IMR-90 (cell line): ENCODE measurements at regions not wholly inside any gene's neighbourhood (a gene's known extent, or its start where the extent isn't known, plus 50 kb on each side); places are given as distances from the start of the nearest gene placed in this dataset.

Experiments used
- ATAC-seq: fragments of 200-7000 bp; cut with Tn5 transposase; 2 replicates; pipeline ENCODE4 v1.9.1; 2020; ENCODE audit warnings: low read depth, mild to moderate bottlenecking, moderate library complexity
- BruUV-seq: library from RNA; stranded (reverse); fragments of 400-500 nt; replicated peaks from 2 replicates; lab custom pipeline; 2021; lab: Mats Ljungman, UMichigan
- CTCF ChIA-PET: fragments of 300-600 bp; formaldehyde crosslinking; extraction: SDS; loops from one replicate; lab custom pipeline; 2021; ENCODE audit warnings: antibody characterized with exemption; lab: Yijun Ruan, JAX
- POLR2A ChIA-PET: fragments of 300-600 bp; sonication (Branson Sonifier 250); formaldehyde crosslinking; loops from one replicate; lab custom pipeline; 2022; ENCODE audit warnings: antibody characterized with exemption; ENCODE audit not compliant: unreplicated experiment; lab: Charles Lee
- DNase-seq: peaks from one replicate; pipeline ENCODE4 v3.0.0; 2013
- H2AFZ ChIP-seq: replicated peaks from 2 replicates; pipeline ENCODE3; 2013; ENCODE audit warnings: low read length, mild to moderate bottlenecking; ENCODE audit not compliant: poor library complexity
- H2AK5ac ChIP-seq: 2 replicates; pipeline ENCODE4 v1.6.1; 2013; ENCODE audit warnings: low read depth, low read length, inconsistent platforms
- H2AK9ac ChIP-seq: replicated peaks from 2 replicates; pipeline ENCODE3; 2013; ENCODE audit warnings: mild to moderate bottlenecking, low read depth, low read length, moderate library complexity; ENCODE audit not compliant: poor library complexity
- H2BK120ac ChIP-seq: 2 replicates; pipeline ENCODE4 v1.6.1; 2013; ENCODE audit warnings: low read depth, low read length, inconsistent platforms
- H2BK15ac ChIP-seq: 3 replicates; pipeline ENCODE4 v1.6.1; 2013; ENCODE audit warnings: low read depth, low read length, inconsistent platforms
- H2BK20ac ChIP-seq: 2 replicates; pipeline ENCODE4 v1.6.1; 2013; ENCODE audit warnings: low read depth, mild to moderate bottlenecking, inconsistent platforms, low read length, moderate library complexity
- H2BK5ac ChIP-seq: 2 replicates; pipeline ENCODE4 v1.6.1; 2013; ENCODE audit warnings: mild to moderate bottlenecking, low read depth, low read length, inconsistent platforms; ENCODE audit not compliant: poor library complexity, severe bottlenecking
- H3K14ac ChIP-seq: replicated peaks from 2 replicates; pipeline ENCODE4 v1.6.1; 2013; ENCODE audit warnings: low read depth, low read length, inconsistent platforms
- H3K18ac ChIP-seq: 2 replicates; pipeline ENCODE4 v1.6.1; 2013; ENCODE audit warnings: low read depth, low read length, control low read depth
- H3K23ac ChIP-seq: 2 replicates; pipeline ENCODE4 v1.6.1; 2013; ENCODE audit warnings: low read depth, low read length, inconsistent platforms
- H3K27ac ChIP-seq: 2 replicates; pipeline ENCODE4 v1.5.1; 2013; ENCODE audit warnings: mild to moderate bottlenecking, control low read depth, low read length; ENCODE audit not compliant: insufficient read depth
- H3K27me3 ChIP-seq: 2 replicates; pipeline ENCODE4 v1.6.1; 2013; ENCODE audit warnings: low read length; ENCODE audit not compliant: control insufficient read depth, insufficient read depth
- H3K36me3 ChIP-seq: 2 replicates; pipeline ENCODE4 v1.6.1; 2013; ENCODE audit warnings: low read length, mixed read lengths; ENCODE audit not compliant: control insufficient read depth, insufficient read depth
- H3K4ac ChIP-seq: 2 replicates; pipeline ENCODE4 v1.6.1; 2013; ENCODE audit warnings: low read depth, low read length, inconsistent platforms
- H3K4me1 ChIP-seq: 2 replicates; pipeline ENCODE4 v1.6.1; 2013; ENCODE audit warnings: low read length, mixed read lengths; ENCODE audit not compliant: control insufficient read depth, insufficient read depth
- H3K4me2 ChIP-seq: 2 replicates; pipeline ENCODE4 v1.6.1; 2013; ENCODE audit warnings: low read depth, mild to moderate bottlenecking, control low read depth, low read length, moderate library complexity
- H3K4me3 ChIP-seq: 2 replicates; pipeline ENCODE4 v1.5.1; 2013; ENCODE audit warnings: low read depth, mild to moderate bottlenecking, control low read depth, low read length, moderate library complexity; ENCODE audit not compliant: insufficient read depth
- H3K56ac ChIP-seq: 2 replicates; pipeline ENCODE4 v1.6.1; 2013; ENCODE audit warnings: low read length, inconsistent platforms; ENCODE audit not compliant: insufficient read depth; ENCODE audit errors: extremely low read depth
- H3K79me1 ChIP-seq, 2 experiments: 2 replicates each; pipeline ENCODE4 v1.6.1; 2013; ENCODE audit warnings: low read length in 2 of 2, inconsistent platforms in 1 of 2, low read depth in 1 of 2
- H3K9ac ChIP-seq: 2 replicates; pipeline ENCODE4 v1.6.1; 2013; ENCODE audit warnings: low read depth, low read length, control low read depth
- H3K9me1 ChIP-seq: 2 replicates; pipeline ENCODE4 v1.6.1; 2013; ENCODE audit warnings: low read length, inconsistent platforms; ENCODE audit not compliant: insufficient read depth
- H3K9me3 ChIP-seq: 2 replicates; pipeline ENCODE4 v1.6.1; 2013; ENCODE audit warnings: low read length; ENCODE audit not compliant: control insufficient read depth, insufficient read depth
- H4K20me1 ChIP-seq: 2 replicates; pipeline ENCODE4 v1.6.1; 2013; ENCODE audit warnings: low read length, inconsistent platforms; ENCODE audit not compliant: insufficient read depth
- H4K5ac ChIP-seq: 2 replicates; pipeline ENCODE4 v1.6.1; 2013; ENCODE audit warnings: mild to moderate bottlenecking, low read depth, low read length, control low read depth
- H4K8ac ChIP-seq, 2 experiments: 2 replicates each; pipeline ENCODE4 v1.6.1; 2013; ENCODE audit warnings: low read depth in 2 of 2, low read length in 2 of 2, control low read depth in 1 of 2, inconsistent platforms in 1 of 2
- H4K91ac ChIP-seq: 2 replicates; pipeline ENCODE4 v1.6.1; 2013; ENCODE audit warnings: low read depth, low read length, inconsistent platforms; ENCODE audit not compliant: insufficient read depth
- BHLHE40 ChIP-seq: fragments of 150-350 bp; IDR thresholded peaks from 2 replicates; pipeline ENCODE4 v1.6.1; 2016; ENCODE audit warnings: mild to moderate bottlenecking, low read depth, low read length
- CEBPB ChIP-seq: IDR thresholded peaks from 2 replicates; pipeline ENCODE4 v1.6.1; 2012; ENCODE audit warnings: low read depth, low read length, improper control_type of control experiment
- CHD1 ChIP-seq: IDR thresholded peaks from 2 replicates; pipeline ENCODE4 v1.6.1; 2012; ENCODE audit warnings: low read depth, low read length, improper control_type of control experiment
- FOS ChIP-seq: fragments of 150-350 bp; IDR thresholded peaks from 2 replicates; pipeline ENCODE4 v1.6.1; 2016; ENCODE audit warnings: low read depth, low read length
- MAFK ChIP-seq: IDR thresholded peaks from 2 replicates; pipeline ENCODE4 v1.6.1; 2012; ENCODE audit warnings: low read depth, low read length, improper control_type of control experiment
- MAZ ChIP-seq: IDR thresholded peaks from 2 replicates; pipeline ENCODE4 v1.6.1; 2012; ENCODE audit warnings: low read depth, mild to moderate bottlenecking, low read length, improper control_type of control experiment, moderate library complexity, borderline replicate concordance
- NFE2L2 ChIP-seq: fragments of 150-350 bp; IDR thresholded peaks from 2 replicates; pipeline ENCODE4 v1.6.1; 2016; ENCODE audit warnings: low read depth, mild to moderate bottlenecking, low read length
- POLR2A ChIP-seq: IDR thresholded peaks from 2 replicates; pipeline ENCODE4 v1.6.1; 2012; ENCODE audit warnings: mild to moderate bottlenecking, low read depth, low read length
- RAD21 ChIP-seq: IDR thresholded peaks from 2 replicates; pipeline ENCODE4 v1.6.1; 2012; ENCODE audit warnings: low read length, improper control_type of control experiment
- RFX5 ChIP-seq: IDR thresholded peaks from 2 replicates; pipeline ENCODE4 v1.8.0; 2012; ENCODE audit warnings: low read depth, mild to moderate bottlenecking, low read length, moderate library complexity
- SMC3 ChIP-seq: fragments of 150-350 bp; IDR thresholded peaks from 2 replicates; pipeline ENCODE4 v1.6.1; 2016; ENCODE audit warnings: low read depth, mild to moderate bottlenecking, antibody characterized with exemption, low read length, moderate library complexity
- WGBS, 2 experiments: methylation state at CpG; one replicate each; pipeline versions ENCODE4 v1.1.5 to v1.1.7; 2013; ENCODE audit warnings: missing lambda C conversion rate in 2 of 2; ENCODE audit not compliant: insufficient read length in 1 of 2; ENCODE audit errors: extremely low coverage in 2 of 2; 5-methylcytosine and 5-hydroxymethylcytosine counted together
- dilution Hi-C: fragments of 300-500 bp; cut with HindIII; formaldehyde crosslinking; loops from one replicate; pipeline ENCODE4 v1.14.3; 2018; ENCODE audit warnings: low sequenced_read_pairs; ENCODE audit not compliant: unreplicated experiment
- in situ Hi-C: fragments of 300-500 bp; cut with MboI; formaldehyde crosslinking; loops from 3 replicates; pipeline ENCODE4 v1.14.3; 2019; ENCODE audit warnings: low sequenced_read_pairs, inconsistent platforms, mixed read lengths
- intact Hi-C: fragments of 100-400 bp; cut with micrococcal nuclease; formaldehyde crosslinking; loops from 2 replicates; pipeline ENCODE4 v1.10.0; 2022
- TF ChIP-seq, protein P1 (sequence below): fragments of 150-350 bp; IDR thresholded peaks from 2 replicates; pipeline ENCODE4 v1.6.1; 2016; ENCODE audit warnings: low read depth, mild to moderate bottlenecking, low read length, moderate library complexity, borderline replicate concordance

- ChIA-PET POLR2A (no interaction called here), CTCF (no interaction called here)
- Histone ChIP-seq H3K79me1 (no peaks in the 10 kb centered on the region), H3K4ac (no peak overlapping the region), H4K5ac (no peak overlapping the region), H2BK120ac (no peak overlapping the region), H3K23ac (no peak overlapping the region), H3K4me3 (no peak overlapping the region), H3K27me3 (no peaks in the 10 kb centered on the region), H2AK9ac (no peak overlapping the region), H3K56ac (no peak overlapping the region), H4K8ac (no peak overlapping the region), H3K4me1 (no peaks in the 10 kb centered on the region), H3K4me2 (no peak overlapping the region), H2BK5ac (no peak overlapping the region), H3K18ac (no peak overlapping the region), H2AK5ac (no peak overlapping the region), H3K9me3 (peaks cover 16% of the 10 kb centered on the region), H4K91ac (no peak overlapping the region), H3K36me3 (no peaks in the 10 kb centered on the region), H3K9me1 (no peaks in the 10 kb centered on the region), H2BK20ac (no peak overlapping the region), H3K9ac (no peak overlapping the region), H3K14ac (no peak overlapping the region), H2BK15ac (no peak overlapping the region), H2AFZ (no peak overlapping the region), H4K20me1 (no peaks in the 10 kb centered on the region), H3K27ac (no peak overlapping the region)
- dilution Hi-C loops, result no loop called here
- no TSS peak for BruUV-seq
- no peak for ATAC-seq
- no peak for TF ChIP-seq BHLHE40
- TF ChIP-seq CHD1, result no peak
- TF ChIP-seq MAFK, result no peak
- TF ChIP-seq FOS, result no peak
- no peak for TF ChIP-seq POLR2A
- TF ChIP-seq MAZ, result no peak
- TF ChIP-seq, protein P1, sequence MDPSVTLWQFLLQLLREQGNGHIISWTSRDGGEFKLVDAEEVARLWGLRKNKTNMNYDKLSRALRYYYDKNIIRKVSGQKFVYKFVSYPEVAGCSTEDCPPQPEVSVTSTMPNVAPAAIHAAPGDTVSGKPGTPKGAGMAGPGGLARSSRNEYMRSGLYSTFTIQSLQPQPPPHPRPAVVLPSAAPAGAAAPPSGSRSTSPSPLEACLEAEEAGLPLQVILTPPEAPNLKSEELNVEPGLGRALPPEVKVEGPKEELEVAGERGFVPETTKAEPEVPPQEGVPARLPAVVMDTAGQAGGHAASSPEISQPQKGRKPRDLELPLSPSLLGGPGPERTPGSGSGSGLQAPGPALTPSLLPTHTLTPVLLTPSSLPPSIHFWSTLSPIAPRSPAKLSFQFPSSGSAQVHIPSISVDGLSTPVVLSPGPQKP, result no peak
- no peak for TF ChIP-seq SMC3
- TF ChIP-seq CEBPB, result no peak
- TF ChIP-seq RFX5, result no peak
- no peak for TF ChIP-seq RAD21
- no peak for TF ChIP-seq NFE2L2
- DNase-seq, result no peak
- 0% methylated on average over 1 of the region's 3 CpGs; no CpG with 5 or more reads in 1 of the 2 experiments for WGBS, 2 experiments
- intact Hi-C loops, result no loop called here
- in situ Hi-C loops, result no loop called here
Observed at GRCh38 chr20:55135923-55136322, 660.5 kb downstream of the DOK5 start.
